LNCaP clone FGC (cell line): ENCODE measurements at regions not wholly inside any gene's neighbourhood (a gene's known extent, or its start where the extent isn't known, plus 50 kb on each side); places are given as distances from the start of the nearest gene placed in this dataset.
"Not testable (repeated sequence)": the region's sequence is repeated elsewhere in the genome, so short reads cannot be mapped to it uniquely, and the experiment has no call there.

Experiments
- DNase-seq: peaks from one replicate; pipeline ENCODE4 v3.0.0-alpha.2; 2011; ENCODE audit warnings: low read depth
- H3K4me3 ChIP-seq: 2 replicates; pipeline ENCODE4 v1.5.1; 2011; ENCODE audit warnings: mild to moderate bottlenecking, low read depth, low read length, control low read depth
- TF ChIP-seq, protein P1 (sequence below): IDR thresholded peaks from 2 replicates; pipeline ENCODE4 v1.5.1; 2012; ENCODE audit warnings: mild to moderate bottlenecking; ENCODE audit not compliant: control insufficient read depth, insufficient read depth; ENCODE audit errors: extremely low read depth

DNA sequence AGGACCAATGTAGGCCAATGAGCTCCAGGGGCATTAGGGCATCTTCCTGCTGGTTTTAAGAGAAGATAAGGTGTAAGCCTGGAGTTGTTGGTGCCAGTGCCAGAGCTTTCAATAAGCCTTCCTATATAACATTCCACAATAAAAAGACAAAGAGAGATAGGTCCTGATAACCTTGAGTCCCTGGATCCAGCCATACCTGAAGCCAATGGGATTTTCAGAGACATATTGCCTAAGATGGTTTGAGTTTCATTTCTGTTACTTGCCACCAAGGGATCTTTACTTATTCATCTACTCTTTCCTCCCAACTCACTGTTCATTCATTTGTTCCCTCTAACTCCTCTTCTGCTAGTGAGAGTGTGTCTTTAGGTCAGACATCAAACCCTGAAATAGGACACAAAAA is 68.8 kb upstream of the CAPZB start:
- no peak overlapping the region for H3K4me3 ChIP-seq

GRCh38 chr1:19552291-19553010 is 67.1 kb upstream of the CAPZB start:
- TF ChIP-seq, protein P1, sequence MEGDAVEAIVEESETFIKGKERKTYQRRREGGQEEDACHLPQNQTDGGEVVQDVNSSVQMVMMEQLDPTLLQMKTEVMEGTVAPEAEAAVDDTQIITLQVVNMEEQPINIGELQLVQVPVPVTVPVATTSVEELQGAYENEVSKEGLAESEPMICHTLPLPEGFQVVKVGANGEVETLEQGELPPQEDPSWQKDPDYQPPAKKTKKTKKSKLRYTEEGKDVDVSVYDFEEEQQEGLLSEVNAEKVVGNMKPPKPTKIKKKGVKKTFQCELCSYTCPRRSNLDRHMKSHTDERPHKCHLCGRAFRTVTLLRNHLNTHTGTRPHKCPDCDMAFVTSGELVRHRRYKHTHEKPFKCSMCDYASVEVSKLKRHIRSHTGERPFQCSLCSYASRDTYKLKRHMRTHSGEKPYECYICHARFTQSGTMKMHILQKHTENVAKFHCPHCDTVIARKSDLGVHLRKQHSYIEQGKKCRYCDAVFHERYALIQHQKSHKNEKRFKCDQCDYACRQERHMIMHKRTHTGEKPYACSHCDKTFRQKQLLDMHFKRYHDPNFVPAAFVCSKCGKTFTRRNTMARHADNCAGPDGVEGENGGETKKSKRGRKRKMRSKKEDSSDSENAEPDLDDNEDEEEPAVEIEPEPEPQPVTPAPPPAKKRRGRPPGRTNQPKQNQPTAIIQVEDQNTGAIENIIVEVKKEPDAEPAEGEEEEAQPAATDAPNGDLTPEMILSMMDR, result no peak
- H3K4me3 ChIP-seq, result no peak overlapping the region
- no peak for DNase-seq

More for the DNA sequence above, 68.8 kb upstream of the CAPZB start:
- no peak for DNase-seq
- TF ChIP-seq, protein P1, result no peak

DNA sequence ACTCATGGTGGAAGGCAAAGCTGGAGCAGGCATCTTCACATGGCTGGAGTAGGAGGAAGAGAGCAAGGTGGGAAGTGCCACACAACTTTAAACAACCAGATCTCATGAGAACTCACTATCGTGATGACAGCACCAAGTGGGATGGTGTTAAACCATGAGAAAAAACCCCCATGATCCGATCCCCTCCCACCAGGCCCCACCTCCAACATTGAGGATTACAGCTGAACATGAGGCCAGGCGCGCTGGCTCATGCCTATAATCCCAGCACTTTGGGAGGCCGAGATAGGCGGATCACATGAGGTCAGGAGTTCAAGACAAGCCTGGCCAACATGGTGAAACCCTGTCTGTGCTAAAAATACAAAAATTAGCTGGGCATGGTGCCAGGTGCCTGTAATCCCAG is 66.5 kb upstream of the CAPZB start:
- DNase-seq, H3K4me3 ChIP-seq: not testable (repeated sequence)

DNA sequence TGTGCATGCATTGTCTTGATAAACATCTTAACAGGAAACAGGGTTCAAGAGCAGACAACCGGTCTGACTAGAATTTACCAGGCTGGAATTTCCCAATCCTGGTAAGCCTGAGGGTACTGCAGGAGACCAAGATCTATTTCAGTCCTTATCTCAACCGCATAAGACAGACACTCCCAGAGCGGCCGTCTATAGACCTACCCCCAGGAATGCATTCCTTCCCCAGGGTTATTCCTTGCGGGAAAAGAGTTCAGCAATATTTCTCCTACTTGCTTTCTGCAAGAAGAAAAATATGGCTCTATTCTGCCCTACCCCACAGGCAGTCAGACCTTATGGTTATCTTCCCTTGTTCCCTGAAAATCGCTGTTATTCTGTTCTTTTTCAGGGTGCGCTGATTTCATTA is 65.1 kb upstream of the CAPZB start:
- H3K4me3 ChIP-seq, DNase-seq: not testable (repeated sequence)

DNA sequence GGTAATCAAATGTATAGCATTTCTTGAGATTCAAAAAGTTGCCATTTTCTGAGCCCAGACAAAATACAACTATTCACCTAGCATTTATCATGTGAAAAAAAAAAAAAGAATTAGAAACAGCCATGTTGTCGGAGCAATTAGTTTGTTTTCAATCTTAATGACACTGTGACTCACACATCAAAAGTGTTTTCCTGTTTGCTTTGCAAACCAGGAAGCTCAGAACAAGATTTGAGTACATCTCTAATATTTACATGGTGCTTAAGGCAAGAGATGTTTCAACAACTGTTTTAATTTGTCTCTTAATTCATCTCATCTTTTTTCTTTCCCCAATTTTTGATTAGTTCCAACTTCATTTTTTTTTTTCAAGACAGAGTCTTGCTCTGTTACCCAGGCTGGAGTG is 62.5 kb upstream of the CAPZB start:
- no peak overlapping the region for H3K4me3 ChIP-seq
- TF ChIP-seq, protein P1, result no peak
- no peak for DNase-seq

DNA sequence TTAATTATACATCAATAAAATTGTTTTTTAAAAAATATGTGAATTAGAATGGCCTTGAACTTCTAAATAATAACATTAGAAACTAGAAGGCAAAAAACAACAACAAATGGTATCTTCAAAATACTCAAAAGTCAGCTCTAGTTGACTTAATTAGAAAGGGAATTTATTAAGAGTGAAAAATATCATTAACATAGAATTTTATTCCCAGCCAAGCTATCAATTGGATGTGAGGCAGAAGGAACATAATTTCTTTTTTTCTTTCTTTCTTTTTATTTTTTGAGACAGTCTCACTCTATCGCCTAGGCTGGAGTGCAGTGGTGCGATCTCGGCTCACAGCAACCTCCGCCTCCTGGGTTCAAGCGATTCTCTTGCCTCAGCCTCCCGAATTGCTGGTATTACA is 51.2 kb upstream of the CAPZB start:
- DNase-seq, result no peak
- H3K4me3 ChIP-seq, result no peak overlapping the region
- TF ChIP-seq, protein P1, result no peak

DNA sequence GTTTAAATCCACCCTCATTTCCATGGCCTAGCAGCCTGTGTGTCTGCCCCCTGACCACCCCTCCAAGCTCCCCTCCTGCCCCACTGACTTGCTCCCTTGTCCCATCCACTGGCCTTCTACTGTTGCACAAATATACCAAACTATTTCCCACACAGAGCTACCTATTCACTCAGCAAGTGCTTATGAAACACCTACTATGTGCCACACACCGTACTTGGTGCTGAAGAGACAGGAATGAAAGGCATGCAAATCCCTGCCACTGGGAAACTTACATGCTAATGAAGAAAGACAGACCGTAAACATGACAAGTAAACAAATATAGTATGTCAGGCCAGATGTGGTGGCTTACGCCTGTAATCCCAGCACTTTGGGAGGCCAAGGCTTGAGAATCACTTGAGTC is 49.9 kb upstream of the CAPZB start:
- TF ChIP-seq, protein P1, result no peak
- no peak for DNase-seq
- H3K4me3 ChIP-seq, result no peak overlapping the region
